ENCODE measurements at regions not wholly inside any gene's neighbourhood (a gene's known extent, or its start where the extent isn't known, plus 50 kb on each side); places are given as distances from the start of the nearest gene placed in this dataset.
A peak's percentile ranks its signal among the peaks of the same experiment; 100 is the strongest.
"Not testable (repeated sequence)": the region's sequence is repeated elsewhere in the genome, so short reads cannot be mapped to it uniquely, and the experiment has no call there.

GRCh38 chr2:182550234-182550633, 123.4 kb upstream of the PDE1A start:
- DNase-seq = no peak

DNA sequence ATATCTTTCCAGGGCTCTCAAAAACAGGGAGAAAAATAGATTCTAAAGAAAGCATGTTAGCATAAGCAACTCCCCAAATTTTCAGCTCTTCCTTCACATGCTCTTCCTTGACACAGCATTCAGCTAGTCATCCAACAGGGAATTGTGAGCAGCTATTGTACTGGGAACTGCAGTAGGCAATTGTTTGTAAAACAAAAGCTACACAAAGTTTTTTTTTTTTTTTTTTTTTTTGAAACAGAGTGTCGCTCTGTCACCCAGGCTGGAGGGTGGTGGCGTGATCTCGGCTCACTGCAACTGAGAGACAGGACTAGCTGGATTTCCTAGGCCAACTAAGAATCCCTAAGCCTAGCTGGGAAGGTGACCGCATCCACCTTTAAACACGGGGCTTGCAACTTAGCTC, 125.4 kb upstream of the PDE1A start:
- DNase-seq = not testable (repeated sequence)

- DNase-seq = not testable (repeated sequence)
These were observed 125.9 kb upstream of the PDE1A start for GRCh38 chr2:182552785-182553184.

- no peak for DNase-seq
These were observed 126.6 kb upstream of the PDE1A start for GRCh38 chr2:182553483-182553882.

GRCh38 chr2:182554950-182555349, 128.1 kb upstream of the PDE1A start:
- no peak for DNase-seq

- no peak for DNase-seq
These were observed 131.7 kb upstream of the PDE1A start for GRCh38 chr2:182558564-182558963.

DNA sequence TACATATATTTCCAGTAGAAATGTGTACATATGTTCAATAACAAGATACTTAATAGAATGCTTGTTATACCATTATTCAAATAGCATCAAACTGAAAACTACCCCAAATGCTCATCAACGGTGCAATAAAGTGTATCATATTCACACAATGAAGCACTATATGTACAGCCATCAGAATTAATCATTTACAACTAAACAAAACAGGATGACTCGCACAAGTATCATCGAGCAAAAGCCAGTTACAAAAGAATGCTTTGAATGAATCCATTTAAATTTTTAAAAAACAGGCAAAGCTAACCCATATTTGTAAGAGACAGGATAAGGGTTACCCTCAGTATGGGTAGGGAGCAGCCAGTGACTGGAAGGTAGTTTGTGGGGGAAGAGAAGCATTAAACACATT, 132.8 kb upstream of the PDE1A start:
- no peak for DNase-seq

DNA sequence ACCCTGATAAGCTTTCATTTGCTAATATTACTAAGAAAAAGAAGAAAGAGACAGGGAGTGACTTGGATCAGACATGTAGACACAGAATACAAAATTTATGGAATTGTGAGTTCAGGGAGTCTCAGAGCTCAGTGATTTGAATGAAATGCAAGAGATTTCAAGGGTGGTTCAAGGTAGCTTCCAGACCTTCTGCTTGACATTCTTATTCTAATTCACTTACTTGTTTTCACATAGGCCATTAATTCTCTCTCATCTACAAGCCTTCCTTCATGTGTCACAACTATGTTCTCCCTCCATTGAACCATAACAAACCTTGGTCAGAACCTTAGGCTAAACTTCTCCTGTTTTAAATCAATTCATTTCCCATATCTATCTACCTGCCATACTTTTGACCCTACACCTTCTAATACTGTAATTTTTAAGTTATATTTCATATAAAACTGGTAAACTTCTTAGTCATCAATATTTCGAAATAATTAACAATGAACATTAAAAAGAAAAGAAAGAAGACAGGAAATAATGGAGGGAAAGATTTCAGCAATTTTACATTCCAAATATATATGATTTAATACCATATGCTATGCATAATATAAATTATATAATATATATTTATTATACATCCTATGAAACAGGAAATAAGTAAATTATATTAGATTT, 139.2 kb upstream of the PDE1A start:
- DNase-seq = no peak

GRCh38 chr2:182573553-182573952, 142.5 kb upstream of the DNAJC10 start:
- DNase-seq = no peak

DNA sequence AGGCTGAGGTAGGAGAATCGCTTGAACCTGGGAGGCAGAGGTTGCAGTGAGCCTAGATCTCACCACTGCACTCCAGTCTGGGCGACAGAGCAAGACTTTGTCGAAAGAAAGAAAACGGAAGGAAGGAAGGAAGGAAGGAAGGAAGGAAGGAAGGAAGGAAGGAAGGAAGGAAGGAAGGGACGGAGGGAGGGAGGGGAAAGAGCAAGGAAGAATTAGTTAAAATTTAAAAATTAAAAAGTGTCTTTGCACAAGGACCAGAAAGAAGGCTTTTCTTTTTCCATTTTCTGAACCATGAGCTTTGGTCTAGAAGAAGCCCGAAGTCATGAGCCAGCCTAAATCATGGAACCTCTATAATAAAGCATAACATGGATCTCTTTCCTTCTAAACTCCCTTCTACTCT, 138.2 kb upstream of the DNAJC10 start:
- no peak for DNase-seq

DNA sequence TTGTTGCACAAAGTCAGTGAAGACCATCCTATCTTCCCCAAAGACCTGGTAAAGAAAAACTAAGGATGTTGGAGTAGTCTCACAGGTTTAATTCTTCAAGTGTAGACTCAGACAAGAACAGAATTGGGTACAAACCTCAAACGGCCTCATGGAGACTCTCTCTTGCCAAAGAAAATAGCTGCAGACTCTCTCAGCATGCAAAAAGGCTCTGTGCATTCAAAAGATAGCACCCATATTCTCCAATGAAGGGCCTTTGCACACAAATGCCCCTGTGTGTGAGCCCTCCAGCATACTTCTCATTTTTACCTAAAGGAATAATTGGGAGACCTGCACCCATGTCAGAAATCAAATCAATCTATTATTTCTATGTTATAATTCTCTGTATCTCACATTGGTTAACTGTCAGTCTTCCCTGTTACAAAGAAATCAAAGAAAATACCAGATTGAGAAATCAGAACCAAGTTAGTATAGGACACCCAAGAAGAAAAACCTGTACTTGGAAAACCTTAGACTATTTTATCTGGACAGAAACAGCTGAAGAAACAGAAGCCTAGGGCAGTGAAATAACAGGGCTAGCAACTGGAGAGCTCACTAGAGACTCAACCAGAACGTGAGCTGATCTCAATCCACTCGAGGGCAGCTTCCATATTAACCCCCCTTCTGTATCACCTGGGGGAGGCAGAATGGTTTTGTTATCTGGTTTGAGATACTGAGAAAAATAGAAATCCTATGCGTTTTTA, 134.7 kb upstream of the DNAJC10 start:
- DNase-seq = no peak

GRCh38 chr2:182584462-182584861, 131.6 kb upstream of the DNAJC10 start:
- no peak for DNase-seq

GRCh38 chr2:182585001-182585400, 131.1 kb upstream of the DNAJC10 start:
- DNase-seq = no peak

DNA sequence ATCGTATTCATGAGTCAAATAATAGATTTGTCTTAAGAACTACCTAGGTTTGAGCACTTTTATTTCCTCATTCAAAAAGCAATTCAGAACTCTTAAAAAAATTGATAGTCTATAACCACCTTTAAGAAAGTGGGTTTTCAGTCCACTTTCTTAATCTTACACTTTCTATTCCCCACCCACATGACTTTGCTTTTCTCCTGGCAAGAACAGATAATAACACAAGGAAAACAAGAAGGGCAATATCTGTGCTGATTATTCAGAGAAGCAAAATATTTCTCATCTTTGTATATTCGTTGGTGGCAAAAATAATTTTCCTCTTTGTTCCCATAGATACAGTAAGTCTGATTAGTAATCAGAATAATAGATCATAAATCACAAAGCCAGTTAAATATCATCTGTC, 130.6 kb upstream of the DNAJC10 start:
- DNase-seq = no peak

GRCh38 chr2:182586426-182586825, 129.6 kb upstream of the DNAJC10 start:
- DNase-seq = no peak

DNA sequence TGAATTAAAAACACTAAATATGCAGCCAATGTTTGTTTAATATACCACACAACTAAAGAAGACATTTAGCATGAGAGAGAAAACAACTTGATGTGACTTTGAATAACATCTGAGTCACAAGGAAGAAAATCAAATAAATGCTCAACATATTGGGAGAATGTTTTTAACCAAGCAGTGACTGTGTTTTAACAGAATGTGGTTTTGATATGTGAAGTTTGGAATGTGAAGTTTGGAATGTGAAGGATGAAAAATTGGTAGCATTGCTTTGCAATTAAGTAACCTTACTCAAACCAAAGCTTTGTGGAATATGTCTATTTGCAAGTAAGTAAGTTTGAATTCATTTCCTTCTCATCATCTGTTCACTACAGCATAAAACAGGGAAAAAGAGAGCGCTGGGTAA, 128.2 kb upstream of the DNAJC10 start:
- DNase-seq = peak; percentile 93

- DNase-seq = no peak
These were observed 126.9 kb upstream of the DNAJC10 start for GRCh38 chr2:182589121-182589520.

- DNase-seq = no peak
These were observed 124.3 kb upstream of the DNAJC10 start for GRCh38 chr2:182591774-182592173.

DNA sequence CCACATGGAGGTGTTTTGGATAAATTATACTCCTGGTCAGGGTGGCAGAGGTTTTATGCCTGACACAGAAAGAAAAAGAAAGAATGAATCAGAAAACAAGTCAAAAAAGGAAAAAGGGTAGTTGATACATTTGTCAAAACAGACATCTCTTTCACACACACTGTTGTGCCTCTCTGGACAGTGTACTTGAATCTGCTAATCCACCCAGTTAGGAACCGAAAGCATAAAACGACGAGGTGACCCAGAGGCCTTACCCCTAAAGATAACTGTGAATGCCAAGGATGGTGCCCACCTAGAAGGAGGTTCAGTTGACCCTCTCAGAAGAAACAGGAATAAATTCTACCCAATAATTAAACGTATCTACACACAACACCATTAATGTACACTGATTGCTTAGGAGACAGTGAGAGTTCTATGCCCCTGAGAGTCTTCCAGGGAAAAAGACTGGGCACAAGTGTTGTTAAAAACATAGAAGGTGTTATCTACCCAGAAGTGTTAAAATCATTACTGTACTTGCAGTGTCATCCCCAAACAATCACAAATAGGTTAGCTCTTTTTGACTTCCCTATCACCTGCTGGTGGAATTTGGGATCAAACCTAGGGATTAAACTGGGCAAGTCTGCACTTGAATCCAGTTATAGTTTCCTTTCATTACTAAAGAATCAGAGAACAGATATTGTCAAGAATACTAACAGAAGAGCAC, 123.2 kb upstream of the DNAJC10 start:
- no peak for DNase-seq

DNA sequence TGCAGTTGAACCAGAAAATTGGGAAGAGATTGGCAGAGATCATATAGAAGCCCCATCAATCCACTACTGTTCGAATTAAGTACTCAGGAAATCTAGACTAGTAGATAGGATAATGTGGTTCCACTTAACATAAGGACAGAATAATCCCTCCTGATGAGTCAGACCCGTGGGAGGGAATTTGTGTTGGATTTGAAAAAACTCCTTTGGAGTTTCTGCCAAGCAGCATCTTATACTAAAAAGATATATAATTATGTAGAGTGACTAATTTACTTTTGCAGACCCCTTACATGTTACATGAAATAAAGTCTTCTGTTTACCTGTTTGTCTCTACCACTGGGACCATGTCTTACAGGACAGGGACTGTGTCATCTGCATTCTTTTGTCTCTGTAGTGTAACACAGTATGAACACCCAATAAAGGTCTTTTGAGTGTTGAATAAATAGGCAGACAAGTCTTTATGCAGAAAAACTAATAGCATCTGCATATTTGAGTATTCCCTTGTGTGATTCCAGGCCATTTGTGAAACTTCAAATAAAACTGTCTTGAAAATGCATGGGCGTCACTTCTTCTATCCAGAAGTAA, 122.6 kb upstream of the DNAJC10 start:
- DNase-seq = peak; percentile 81

DNA sequence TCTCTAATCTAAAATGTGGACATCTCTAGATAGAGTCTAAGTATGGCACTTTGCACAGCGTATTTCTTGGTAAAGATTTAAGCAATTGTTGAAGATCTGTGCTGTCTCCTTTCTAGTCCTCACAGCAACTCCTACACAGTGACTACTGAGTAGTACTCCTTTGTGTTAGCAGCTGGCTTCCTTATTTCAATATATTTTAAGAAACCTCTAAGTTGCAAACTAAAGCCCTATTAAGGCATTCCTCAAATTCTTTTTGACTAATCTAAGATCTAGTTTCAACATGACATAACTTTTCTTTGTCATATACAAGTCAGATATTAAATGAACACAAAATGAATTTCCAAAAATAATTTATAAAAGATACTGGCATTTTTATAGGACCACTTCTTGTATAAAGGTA, 121.8 kb upstream of the DNAJC10 start:
- peak; percentile 49 for DNase-seq

- no peak for DNase-seq
These were observed 120.4 kb upstream of the DNAJC10 start for GRCh38 chr2:182595650-182596049.

DNA sequence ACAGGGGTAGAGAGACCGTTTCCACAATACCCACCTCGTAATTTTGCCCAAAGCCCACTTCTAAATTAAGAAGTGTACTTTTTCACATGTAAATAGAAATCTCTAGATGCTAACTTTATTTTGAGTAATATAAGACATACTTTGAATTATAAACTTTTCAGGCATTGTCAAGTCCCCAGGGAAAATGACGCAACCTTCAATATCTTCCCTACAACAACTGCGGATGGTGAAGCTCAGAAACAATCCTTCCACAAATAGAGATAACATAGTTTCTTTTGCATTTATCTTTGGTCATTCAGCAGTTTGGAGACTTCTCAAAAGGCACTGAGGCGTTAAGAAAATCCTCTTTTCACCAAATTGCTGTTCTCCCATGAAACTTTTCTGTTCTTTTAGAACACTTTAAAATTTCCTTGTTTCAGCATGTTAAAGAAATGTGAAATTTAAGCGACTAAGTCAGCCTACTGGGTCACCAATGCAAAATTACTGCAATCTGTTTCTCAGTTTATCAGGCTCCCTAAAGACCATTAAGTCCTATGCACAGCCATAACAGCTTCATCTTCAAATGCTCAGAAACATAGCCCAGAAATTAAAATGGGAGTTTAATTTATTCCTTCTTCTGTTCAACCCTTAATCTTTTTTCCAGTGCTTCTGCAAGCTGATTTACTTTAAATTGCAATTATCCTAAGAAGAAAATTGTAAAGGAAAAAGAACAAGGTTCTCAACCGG, 118.3 kb upstream of the DNAJC10 start:
- peak; percentile 12 for DNase-seq
